ENCODE measurements at regions not wholly inside any gene's neighbourhood (a gene's known extent, or its start where the extent isn't known, plus 50 kb on each side); places are given as distances from the start of the nearest gene placed in this dataset.

GRCh38 chr3:5917932-5918331 is 730.4 kb downstream of the EDEM1 start:
- ChIA-PET POLR2A (no interaction called here), CTCF (no interaction called here)
- TF ChIP-seq EZH2 (IDR thresholded peaks at IDR 0.05; ENCODE audit: borderline replicate concordance, low read depth, low read length, severe bottlenecking), result no peak
- Histone ChIP-seq H3K79me2 (ENCODE audit: control insufficient read depth, insufficient read depth, low read length) (no peaks in the 10 kb centered on the region), H3K4me1 (ENCODE audit: control insufficient read depth, extremely low read depth, insufficient read depth, low read length) (no peaks in the 10 kb centered on the region), H3K27me3 (ENCODE audit: control insufficient read depth in 2 of 2, insufficient read depth in 2 of 2, low read length in 2 of 2) (no peaks in the 10 kb centered on the region), H3K4me2 (ENCODE audit: insufficient read depth, low read length) (no peak overlapping the region), H4K20me1 (replicated peaks; ENCODE audit: control insufficient read depth, extremely low read depth, insufficient read depth, low read length) (no peaks in the 10 kb centered on the region), H2AFZ (ENCODE audit: low read depth, low read length) (no peak overlapping the region), H3K4me3 (replicated peaks in 1 of 3; ENCODE audit: insufficient read depth in 1 of 3, low read depth in 1 of 3, low read length in 3 of 3) (no peak overlapping the region), H3K9me3 (replicated peaks; ENCODE audit: control insufficient read depth, insufficient read depth, low read length) (no peaks in the 10 kb centered on the region), H3K36me3 (ENCODE audit: control insufficient read depth in 2 of 2, extremely low read depth in 1 of 2, insufficient read depth in 2 of 2, low read length in 2 of 2) (no peaks in the 10 kb centered on the region), H3K9me1 (replicated peaks; ENCODE audit: control insufficient read depth, extremely low read depth, insufficient read depth, low read length) (no peaks in the 10 kb centered on the region), H3K27ac (ENCODE audit: insufficient read depth, low read depth, low read length) (no peak overlapping the region), H3K9ac (replicated peaks; ENCODE audit: extremely low read depth, insufficient read depth, low read length) (no peak overlapping the region)
- DNase-seq (ENCODE audit: low read depth, low spot score), result no peak
- dilution Hi-C loops (cut with MboI; ENCODE audit: extremely low pct_ligation_motif_present, low sequenced_read_pairs) (no loop called here), intact Hi-C loops (cut with micrococcal nuclease) (no loop called here)
- BruUV-seq (replicated peaks), result no TSS peak
- FAIRE-seq, result no peak

DNA sequence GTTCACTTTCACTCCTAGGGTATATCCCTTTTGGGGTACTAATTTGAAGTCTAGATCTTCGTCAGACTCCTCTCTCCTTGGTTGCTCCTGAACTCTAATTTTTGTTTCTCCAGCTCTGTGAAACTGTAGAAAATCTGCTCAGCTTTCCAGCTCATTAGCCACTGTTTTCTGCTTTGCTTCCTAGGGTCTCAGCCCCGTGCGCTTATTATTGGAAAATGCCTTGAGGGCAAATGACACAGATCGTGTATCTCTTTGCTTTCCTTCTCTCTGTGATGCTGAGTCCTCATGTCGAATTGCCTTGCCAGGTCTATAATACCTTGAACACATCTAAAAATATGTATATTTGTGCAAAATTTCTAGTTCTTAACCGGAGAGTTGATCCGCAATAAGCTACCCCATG is 731.1 kb downstream of the EDEM1 start:
- no peak overlapping the region for H3K27ac ChIP-seq (ENCODE audit: insufficient read depth, low read depth, low read length)
- POLR2A ChIA-PET, result no interaction called here
- no peak for TF ChIP-seq EZH2 (IDR thresholded peaks at IDR 0.05; ENCODE audit: borderline replicate concordance, low read depth, low read length, severe bottlenecking)
- no peak for TF ChIP-seq GATA2 (IDR thresholded peaks at IDR 0.05; ENCODE audit: insufficient read depth, insufficient read length, low read depth, low read length)
- no peak for TF ChIP-seq POLR2A (IDR thresholded peaks at IDR 0.05; ENCODE audit: low read depth, low read length)
- TF ChIP-seq MYC (IDR thresholded peaks at IDR 0.05; ENCODE audit: low read depth, low read length), result no peak
- TF ChIP-seq, protein P1, sequence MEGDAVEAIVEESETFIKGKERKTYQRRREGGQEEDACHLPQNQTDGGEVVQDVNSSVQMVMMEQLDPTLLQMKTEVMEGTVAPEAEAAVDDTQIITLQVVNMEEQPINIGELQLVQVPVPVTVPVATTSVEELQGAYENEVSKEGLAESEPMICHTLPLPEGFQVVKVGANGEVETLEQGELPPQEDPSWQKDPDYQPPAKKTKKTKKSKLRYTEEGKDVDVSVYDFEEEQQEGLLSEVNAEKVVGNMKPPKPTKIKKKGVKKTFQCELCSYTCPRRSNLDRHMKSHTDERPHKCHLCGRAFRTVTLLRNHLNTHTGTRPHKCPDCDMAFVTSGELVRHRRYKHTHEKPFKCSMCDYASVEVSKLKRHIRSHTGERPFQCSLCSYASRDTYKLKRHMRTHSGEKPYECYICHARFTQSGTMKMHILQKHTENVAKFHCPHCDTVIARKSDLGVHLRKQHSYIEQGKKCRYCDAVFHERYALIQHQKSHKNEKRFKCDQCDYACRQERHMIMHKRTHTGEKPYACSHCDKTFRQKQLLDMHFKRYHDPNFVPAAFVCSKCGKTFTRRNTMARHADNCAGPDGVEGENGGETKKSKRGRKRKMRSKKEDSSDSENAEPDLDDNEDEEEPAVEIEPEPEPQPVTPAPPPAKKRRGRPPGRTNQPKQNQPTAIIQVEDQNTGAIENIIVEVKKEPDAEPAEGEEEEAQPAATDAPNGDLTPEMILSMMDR (IDR thresholded peaks at IDR 0.05; ENCODE audit: extremely low read depth in 1 of 2, insufficient read depth in 1 of 2, low read depth in 1 of 2, low read length in 2 of 2), result no peak
- no peak for TF ChIP-seq JUN (IDR thresholded peaks at IDR 0.05; ENCODE audit: borderline replicate concordance, insufficient read depth, insufficient read length, low read depth)
- no peak for TF ChIP-seq FOS (IDR thresholded peaks at IDR 0.05; ENCODE audit: borderline replicate concordance, insufficient read depth, low read length)
- TF ChIP-seq MAX (IDR thresholded peaks at IDR 0.05; ENCODE audit: insufficient read depth, insufficient read length), result no peak
- TF ChIP-seq POLR2AphosphoS5 (IDR thresholded peaks at IDR 0.05; ENCODE audit: insufficient read depth, low read depth, low read length), result no peak
- no peak overlapping the region for H3K9ac ChIP-seq (replicated peaks; ENCODE audit: extremely low read depth, insufficient read depth, low read length)
- H4K20me1 ChIP-seq (replicated peaks; ENCODE audit: control insufficient read depth, extremely low read depth, insufficient read depth, low read length), result no peaks in the 10 kb centered on the region
- no peaks in the 10 kb centered on the region for H3K9me3 ChIP-seq (replicated peaks; ENCODE audit: control insufficient read depth, insufficient read depth, low read length)
- no peak overlapping the region for H3K4me3 ChIP-seq (replicated peaks in 1 of 3; ENCODE audit: insufficient read depth in 1 of 3, low read depth in 1 of 3, low read length in 3 of 3)
- H3K4me2 ChIP-seq (ENCODE audit: insufficient read depth, low read length), result no peak overlapping the region
- no TSS peak for BruUV-seq (replicated peaks)
- FAIRE-seq, result no peak
- H3K27me3 ChIP-seq (ENCODE audit: control insufficient read depth in 2 of 2, insufficient read depth in 2 of 2, low read length in 2 of 2), result no peaks in the 10 kb centered on the region
- H3K79me2 ChIP-seq (ENCODE audit: control insufficient read depth, insufficient read depth, low read length), result no peaks in the 10 kb centered on the region
- CTCF ChIA-PET, result no interaction called here
- dilution Hi-C loops (cut with MboI; ENCODE audit: extremely low pct_ligation_motif_present, low sequenced_read_pairs), result no loop called here
- DNase-seq (ENCODE audit: low read depth, low spot score), result no peak
- no peaks in the 10 kb centered on the region for H3K36me3 ChIP-seq (ENCODE audit: control insufficient read depth in 2 of 2, extremely low read depth in 1 of 2, insufficient read depth in 2 of 2, low read length in 2 of 2)
- H3K9me1 ChIP-seq (replicated peaks; ENCODE audit: control insufficient read depth, extremely low read depth, insufficient read depth, low read length), result no peaks in the 10 kb centered on the region
- H3K4me1 ChIP-seq (ENCODE audit: control insufficient read depth, extremely low read depth, insufficient read depth, low read length), result no peaks in the 10 kb centered on the region
- no peak overlapping the region for H2AFZ ChIP-seq (ENCODE audit: low read depth, low read length)
- intact Hi-C loops (cut with micrococcal nuclease), result no loop called here

All from endothelial cell of umbilical vein (primary cell).